Ovary (tissue), 7 donors: ENCODE measurements at regions not wholly inside any gene's neighbourhood (a gene's known extent, or its start where the extent isn't known, plus 50 kb on each side); places are given as distances from the start of the nearest gene placed in this dataset.

Source experiments
- DNase-seq, 5 donors: peaks; one replicate each; pipeline ENCODE4 v3.0.0-alpha.2; 2019 to 2020
- H3K27ac ChIP-seq, 2 donors: fragments of 200-600 bp; one replicate each; pipeline versions ENCODE4 v1.5.1 to v1.8.0; 2019 to 2022
- H3K27me3 ChIP-seq: fragments of 200-600 bp; one replicate; pipeline ENCODE4 v1.8.0; 2022
- H3K36me3 ChIP-seq: fragments of 200-600 bp; sonication (generic); one replicate; pipeline ENCODE4 v1.5.1; 2019
- H3K4me1 ChIP-seq: one replicate; pipeline ENCODE4 v1.8.1; 2013; ENCODE audit warnings: mild to moderate bottlenecking, moderate library complexity; ENCODE audit not compliant: insufficient read depth
- H3K4me3 ChIP-seq: fragments of 200-600 bp; sonication (generic); one replicate; pipeline ENCODE4 v1.5.1; 2017
- H3K9me3 ChIP-seq, 2 donors: fragments of 200-600 bp in 1 of 2; sonication (generic) in 1 of 2; one replicate each; pipeline versions ENCODE4 v1.5.1 to v1.8.1; 2013 to 2019; ENCODE audit warnings: mild to moderate bottlenecking in 1 of 2, moderate library complexity in 1 of 2
- CTCF ChIP-seq, 3 donors: fragments of 450-650 bp in 2 of 3; fragments of 200-600 bp in 1 of 3; IDR thresholded peaks; one replicate each; pipeline versions ENCODE4 v1.5.1 to v1.8.0; 2016 to 2022; ENCODE audit warnings: antibody characterized with exemption in 3 of 3, mild to moderate bottlenecking in 1 of 3
- EP300 ChIP-seq: sonication (generic); formaldehyde crosslinking; IDR thresholded peaks from one replicate; pipeline ENCODE4 v1.6.1; 2017; ENCODE audit warnings: antibody characterized with exemption
- POLR2A ChIP-seq: fragments of 450-650 bp; IDR thresholded peaks from one replicate; pipeline ENCODE4 v1.6.1; 2017; ENCODE audit warnings: antibody characterized with exemption, mild to moderate bottlenecking, moderate library complexity
- WGBS, 3 donors: extraction: QIAGEN DNeasy Blood & Tissue Kit in 1 of 3; methylation state at CpG; one replicate each; pipeline versions ENCODE4 v1.1.5 to v1.1.7; 2013 to 2017; 5-methylcytosine and 5-hydroxymethylcytosine counted together
- intact Hi-C, 4 donors: fragments of 100-400 bp; cut with DNase I; formaldehyde crosslinking; loops; one replicate each; pipeline versions ENCODE4 v1.11.0 to v1.15.1; 2022 to 2023
- donor health status: DM: no; HTN: no; CAD: no; lungs with moderate emphysema.
- donor health status: DM: no; HTN: no; CAD: no.
- donor health status: Bipolar disorder and iron deficiency.
- donor health status: DM: no; HTN: no; CAD: no.
- donor health status: DM: yes; HTN: yes; CAD: no.

GRCh38 chr1:93735722-93736121 is 54.1 kb upstream of the BCAR3 start:
- DNase-seq, result no peak
- Histone ChIP-seq H3K9me3 (no peaks in the 10 kb centered on the region), H3K27me3 (no peaks in the 10 kb centered on the region), H3K4me1 (peaks cover 9% of the 10 kb centered on the region), H3K36me3 (no peaks in the 10 kb centered on the region), H3K27ac (no peak overlapping the region), H3K4me3 (no peak overlapping the region)
- WGBS, 3 donors, result 70 to 78% (median 70%) methylated on average over 3 of the region's 3 CpGs
- intact Hi-C loops, result no loop called here
- TF ChIP-seq EP300, result no peak
- no peak for TF ChIP-seq POLR2A
- TF ChIP-seq CTCF (IDR thresholded peaks at IDR 0.05), result no peak

GRCh38 chr1:93734999-93735398 is 53.4 kb upstream of the BCAR3 start:
- WGBS, 3 donors, result 74 to 98% (median 92%) methylated on average over 2 of the region's 2 CpGs
- DNase-seq, result no peak
- Histone ChIP-seq H3K4me1 (peaks cover 10% of the 10 kb centered on the region), H3K9me3 (no peaks in the 10 kb centered on the region), H3K27me3 (no peaks in the 10 kb centered on the region), H3K4me3 (no peak overlapping the region), H3K27ac (no peak overlapping the region), H3K36me3 (no peaks in the 10 kb centered on the region)
- TF ChIP-seq POLR2A, result no peak
- TF ChIP-seq EP300, result no peak
- TF ChIP-seq CTCF (IDR thresholded peaks at IDR 0.05), result no peak
- intact Hi-C loops, result no loop called here

GRCh38 chr1:93733340-93733739 is 51.7 kb upstream of the BCAR3 start:
- Histone ChIP-seq H3K27ac (no peak overlapping the region), H3K4me1 (peaks cover 10% of the 10 kb centered on the region), H3K36me3 (no peaks in the 10 kb centered on the region), H3K27me3 (no peaks in the 10 kb centered on the region), H3K9me3 (no peaks in the 10 kb centered on the region), H3K4me3 (no peak overlapping the region)
- intact Hi-C loops, result no loop called here
- no peak for DNase-seq
- TF ChIP-seq POLR2A (no peak), CTCF (IDR thresholded peaks at IDR 0.05) (no peak), EP300 (no peak)
- WGBS, 3 donors, result 93 to 96% (median 94%) methylated on average over 7 of the region's 7 CpGs

GRCh38 chr1:93732514-93732913 is 50.9 kb upstream of the BCAR3 start:
- Histone ChIP-seq H3K27me3 (no peaks in the 10 kb centered on the region), H3K4me3 (no peak overlapping the region), H3K36me3 (no peaks in the 10 kb centered on the region), H3K27ac (no peak overlapping the region), H3K4me1 (peaks cover 10% of the 10 kb centered on the region), H3K9me3 (no peaks in the 10 kb centered on the region)
- DNase-seq, result no peak
- 50 to 61% (median 55%) methylated on average over 4 of the region's 4 CpGs for WGBS, 3 donors
- intact Hi-C loops, result no loop called here
- TF ChIP-seq CTCF (IDR thresholded peaks at IDR 0.05) (no peak), EP300 (no peak), POLR2A (no peak)
